NCI-H1105 treated with DMSO at 0.1 percent for 48 hours (cell line): ENCODE measurements at regions not wholly inside any gene's neighbourhood (a gene's known extent, or its start where the extent isn't known, plus 50 kb on each side); places are given as distances from the start of the nearest gene placed in this dataset.
"Not testable (repeated sequence)": the region's sequence is repeated elsewhere in the genome, so short reads cannot be mapped to it uniquely, and the experiment has no call there.

ENCODE experiments used
- DNase-seq: peaks from one replicate; lab custom pipeline; 2025; lab: John Stamatoyannopoulos, UW

DNA sequence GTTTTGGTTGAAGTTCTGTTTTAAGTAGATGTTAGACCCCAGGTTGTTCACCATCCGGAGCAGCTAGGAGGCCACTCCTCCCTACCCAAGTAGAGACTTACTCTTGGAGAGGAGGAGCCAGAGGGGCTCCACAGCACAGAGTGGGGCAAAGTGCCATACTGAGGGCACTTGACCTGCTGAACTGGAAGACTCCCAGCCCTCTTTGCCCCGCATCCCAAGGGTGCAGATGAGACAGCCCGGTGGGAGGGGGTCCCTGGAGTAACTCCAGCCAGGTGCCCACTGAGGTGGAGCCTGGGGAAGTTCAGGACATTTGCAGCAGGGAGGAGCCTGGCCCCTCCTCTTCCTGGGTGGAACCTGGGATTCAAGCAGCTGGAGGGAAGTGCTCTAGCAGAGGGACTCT lies 102.1 kb upstream of the GPR6 start:
- DNase-seq = no peak

DNA sequence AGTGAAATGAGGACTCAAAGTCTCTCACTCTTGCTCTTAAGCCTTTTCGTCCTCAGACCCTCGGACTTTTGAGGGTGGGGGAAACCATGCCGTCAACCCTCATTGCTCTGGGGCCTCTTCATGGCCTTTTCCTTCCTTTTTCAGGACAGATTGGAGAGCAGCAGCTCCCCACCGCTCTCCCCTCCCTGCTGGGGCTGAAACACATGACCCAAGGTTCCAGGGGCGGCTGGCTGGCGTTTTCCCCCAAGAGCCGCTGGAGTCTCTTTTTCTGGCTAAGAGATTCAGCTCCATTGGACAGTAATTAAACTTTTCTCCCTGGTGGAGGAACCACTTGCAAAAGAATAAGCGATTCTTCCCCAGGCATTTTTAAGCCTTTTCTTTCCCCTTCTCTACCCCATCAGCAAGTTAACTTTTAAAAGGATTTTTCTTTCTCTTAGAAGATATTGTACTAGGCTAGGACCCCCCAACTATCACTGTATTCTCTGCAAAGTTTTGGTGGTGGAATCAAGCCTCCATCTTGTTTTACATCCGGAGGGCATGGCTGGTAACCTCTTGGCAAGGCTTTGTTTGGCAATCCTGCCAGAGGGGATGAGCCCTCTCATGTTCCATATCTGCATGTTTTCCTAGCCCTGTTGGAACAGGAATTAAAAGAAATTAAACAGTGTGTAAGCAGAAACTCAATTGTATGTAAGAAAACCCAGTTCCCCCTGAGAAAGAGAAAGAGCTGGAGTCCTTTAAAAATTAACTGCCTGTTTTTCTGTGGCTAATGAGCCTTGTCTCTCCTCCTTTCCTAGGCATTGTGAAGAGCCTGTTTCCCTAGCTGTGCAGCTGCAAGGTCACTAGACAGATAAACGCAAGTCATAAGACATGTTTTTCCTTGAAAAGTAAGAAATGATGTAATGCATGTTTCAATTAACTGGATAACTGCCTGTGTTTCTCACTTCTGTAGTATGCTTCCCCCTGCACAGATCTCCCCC lies 100.8 kb upstream of the GPR6 start:
- DNase-seq = peak; percentile 49

DNA sequence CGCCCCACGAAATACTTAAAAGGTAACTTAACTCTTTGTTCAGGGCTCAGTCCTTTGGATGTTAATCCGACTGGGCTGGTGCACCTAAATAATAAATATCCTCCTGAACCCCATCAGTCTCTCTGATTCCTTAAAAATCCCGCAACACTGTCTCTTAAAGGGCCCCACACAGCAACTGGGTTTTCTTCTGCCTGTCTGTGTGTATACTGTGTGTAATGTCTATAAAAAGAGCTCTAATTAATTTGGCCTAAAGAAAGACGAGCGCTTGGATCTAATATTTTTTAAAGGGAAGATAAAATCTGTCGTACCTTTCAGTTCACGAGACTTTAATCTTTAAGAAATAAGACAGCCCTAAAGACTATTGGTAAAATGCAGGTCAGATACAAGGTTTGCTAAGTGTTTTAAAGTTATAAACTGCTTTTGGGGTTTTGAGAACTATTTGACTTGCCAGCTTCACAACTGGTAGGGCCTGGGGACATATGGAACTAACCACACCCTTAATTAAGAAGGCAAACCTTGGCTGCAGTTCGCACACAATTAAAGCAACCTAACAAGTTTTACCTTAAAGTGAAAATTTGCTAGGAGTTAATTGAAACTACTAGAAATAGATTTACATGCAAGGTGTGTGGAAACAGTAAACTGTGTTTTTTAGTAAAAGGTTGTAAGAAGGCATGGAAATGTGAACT lies 100.0 kb upstream of the GPR6 start:
- not testable (repeated sequence) for DNase-seq

DNA sequence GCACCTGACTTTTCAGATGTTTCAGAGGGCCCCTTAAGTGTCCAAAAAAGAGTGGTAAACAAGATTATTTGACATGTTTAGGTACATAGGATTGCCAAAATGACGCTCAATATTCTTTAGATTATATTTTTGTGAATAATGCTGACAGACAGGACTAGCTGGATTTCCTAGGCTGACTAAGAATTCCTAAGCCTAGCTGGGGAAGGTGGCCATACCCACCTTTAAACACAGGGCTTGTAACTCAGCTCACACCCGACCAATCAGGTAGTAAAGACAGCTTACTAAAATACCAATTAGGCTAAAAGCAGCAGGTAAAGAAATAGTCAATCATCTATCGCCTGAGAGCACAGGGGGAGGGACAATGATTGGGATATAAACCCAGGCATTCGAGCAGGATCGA lies 99.0 kb upstream of the GPR6 start:
- DNase-seq = not testable (repeated sequence)

DNA sequence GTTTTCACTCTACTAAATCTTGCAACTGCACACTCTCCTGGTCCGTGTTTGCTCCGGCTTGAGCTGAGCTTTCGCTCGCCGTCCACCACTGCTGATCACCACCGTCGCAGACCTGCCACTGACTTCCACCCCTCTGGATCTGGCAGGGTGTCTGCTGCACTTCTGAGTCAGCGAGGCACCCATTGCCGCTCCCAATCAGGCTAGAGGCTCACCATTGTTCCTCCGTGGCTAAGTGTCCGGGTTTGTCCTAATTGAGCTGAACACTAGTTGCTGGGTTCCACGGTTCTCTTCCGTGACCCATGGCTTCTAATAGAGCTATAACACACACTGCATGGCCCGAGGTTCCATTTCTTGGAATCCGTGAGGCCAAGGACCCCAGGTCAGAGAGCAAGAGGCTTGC lies 98.6 kb upstream of the GPR6 start:
- no peak for DNase-seq

DNA sequence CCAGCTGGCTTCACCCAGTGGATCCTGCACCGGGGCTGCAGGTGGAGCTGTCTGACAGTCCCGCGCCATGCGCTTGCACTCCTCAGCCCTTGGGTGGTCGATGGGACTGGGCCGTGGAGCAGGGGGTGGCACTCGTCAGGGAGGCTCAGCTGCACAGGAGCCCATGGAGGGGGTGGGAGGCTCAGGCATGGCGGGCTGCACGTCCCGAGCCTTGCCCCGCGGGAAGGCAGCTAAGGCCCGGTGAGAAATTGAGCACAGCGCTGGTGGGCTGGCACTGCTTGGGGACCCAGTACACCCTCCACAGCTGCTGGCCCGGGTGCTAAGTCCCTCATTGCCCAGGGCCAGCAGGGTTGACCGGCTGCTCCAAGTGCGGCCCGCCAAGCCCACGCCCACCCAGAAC lies 97.0 kb upstream of the GPR6 start:
- DNase-seq = not testable (repeated sequence)

DNA sequence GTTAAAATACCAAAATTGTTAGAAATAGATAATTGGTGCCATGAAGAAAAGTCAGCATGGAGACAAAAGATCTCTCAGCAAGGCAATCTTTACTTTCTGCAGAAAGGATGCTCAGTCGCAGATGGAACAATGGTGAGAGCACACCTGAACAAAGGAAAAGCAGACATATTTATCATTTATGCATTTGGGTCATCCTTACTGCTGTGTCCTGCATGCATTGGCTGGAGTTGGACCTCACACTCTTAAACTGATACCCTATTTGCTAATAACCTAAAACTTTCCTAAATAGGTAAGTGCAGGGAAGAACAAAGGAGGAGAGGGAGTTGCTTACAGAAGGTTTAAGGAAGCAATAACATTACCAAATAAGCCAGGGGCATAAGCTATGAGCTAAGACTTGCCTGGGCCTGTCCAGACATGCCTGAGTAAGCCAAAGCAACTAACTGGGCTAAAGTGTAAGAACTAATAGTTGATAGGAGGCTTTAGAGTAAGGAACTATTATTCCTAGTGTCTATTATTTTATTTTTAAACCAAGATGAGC lies 96.1 kb upstream of the GPR6 start:
- DNase-seq = peak; percentile 19

DNA sequence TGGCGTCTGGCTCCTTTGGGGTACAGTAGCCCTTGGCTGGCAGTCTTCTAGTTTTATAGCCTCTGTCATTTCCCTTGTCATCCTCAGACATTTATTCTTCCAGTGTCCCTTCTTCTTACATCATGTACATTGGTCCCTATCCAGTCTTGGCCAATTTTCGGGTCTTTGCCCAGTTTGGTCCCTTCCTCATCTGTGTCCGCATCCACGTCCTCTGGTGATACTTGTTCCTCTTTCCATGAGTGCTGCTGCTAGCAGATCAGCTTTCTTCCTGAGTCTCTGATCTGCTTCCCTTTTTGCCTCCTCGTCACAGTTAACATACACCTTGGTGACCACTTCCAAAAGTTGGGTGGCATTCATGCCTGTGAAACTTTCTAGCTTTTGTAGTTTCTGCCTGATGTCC lies 86.2 kb upstream of the GPR6 start:
- no peak for DNase-seq

DNA sequence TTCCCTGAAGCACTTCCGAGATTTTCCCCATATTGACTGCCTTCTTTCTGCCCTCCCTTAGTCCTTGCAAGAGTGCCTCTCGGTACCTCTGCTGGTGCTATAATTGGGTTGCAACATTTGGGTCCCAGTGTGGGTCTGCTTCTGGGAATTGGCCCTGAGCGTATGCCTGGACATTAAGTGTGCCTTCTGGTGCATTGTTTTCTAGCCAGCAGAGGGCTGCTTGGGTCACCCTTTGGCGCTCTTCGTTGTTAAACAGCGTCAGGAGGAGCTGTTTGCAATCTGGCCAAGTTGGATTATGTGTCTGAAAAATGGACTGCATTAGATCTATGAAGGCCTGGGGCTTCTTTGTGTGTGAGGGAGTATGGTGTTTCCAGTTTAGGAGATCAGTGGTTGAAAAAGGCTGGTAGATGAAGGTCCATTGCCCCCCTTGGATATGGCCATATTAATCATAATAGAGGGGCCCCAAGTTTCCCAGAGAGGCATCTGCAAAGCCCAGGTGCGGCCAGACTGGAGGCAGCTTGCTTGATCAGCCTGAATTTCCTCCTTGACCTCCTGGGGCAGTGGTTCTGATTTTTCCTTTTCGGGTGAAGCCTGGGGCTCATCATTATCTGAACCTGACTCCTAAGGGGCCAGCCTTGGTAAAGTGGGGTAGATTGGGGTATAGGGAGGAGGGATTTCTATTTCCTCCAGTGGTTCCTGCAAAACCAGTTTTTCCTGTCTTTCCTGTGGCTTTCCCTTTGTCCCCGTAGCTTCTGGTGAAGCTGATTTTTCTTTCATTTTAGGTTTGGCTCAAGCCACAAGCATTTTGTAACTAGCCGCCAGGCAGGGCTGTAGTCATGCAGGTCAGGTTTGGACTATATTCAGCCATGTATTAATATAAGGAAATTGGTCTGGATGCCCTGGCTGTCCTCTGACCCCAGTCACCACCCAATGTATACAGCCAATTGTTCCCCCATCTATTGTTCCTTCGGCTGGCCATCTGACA lies 85.4 kb upstream of the GPR6 start:
- DNase-seq = peak; percentile 66

DNA sequence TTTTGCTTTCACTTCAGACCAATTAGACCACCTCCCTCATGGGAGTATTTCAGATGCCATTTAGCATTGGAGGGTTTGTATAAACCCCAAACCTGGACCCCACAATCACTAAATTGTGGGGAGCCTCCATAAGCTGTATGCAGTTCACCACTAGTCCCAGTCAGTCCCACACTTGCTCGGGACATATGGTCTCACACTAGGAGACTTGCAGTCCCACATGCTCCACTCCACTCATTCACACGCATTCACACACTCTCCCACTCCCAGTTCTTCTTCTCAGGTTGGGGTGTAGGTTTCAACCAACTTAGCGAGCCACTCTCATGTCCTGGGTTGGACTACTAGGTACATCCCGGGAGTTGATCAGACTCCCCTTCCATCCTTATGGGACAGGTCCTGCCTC lies 84.5 kb upstream of the GPR6 start:
- no peak for DNase-seq

DNA sequence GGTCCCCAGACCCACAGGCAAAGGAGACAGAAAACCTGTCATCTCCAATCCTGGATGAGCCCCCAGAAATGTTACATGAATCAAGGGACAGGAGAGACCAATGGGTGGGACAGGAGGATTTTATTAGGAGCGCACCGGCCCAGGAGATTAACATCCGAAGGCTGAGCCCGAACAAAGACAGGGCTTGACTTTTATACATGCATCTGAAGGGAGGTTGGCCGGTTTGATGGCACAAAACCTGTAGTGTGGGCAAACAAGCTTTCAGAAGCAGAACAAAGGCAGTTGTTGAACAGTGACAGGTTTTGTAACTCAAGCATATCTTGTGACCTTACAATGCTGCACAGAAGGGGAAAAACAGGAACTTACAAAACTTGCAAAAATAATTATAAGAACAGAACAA lies 83.9 kb upstream of the GPR6 start:
- DNase-seq = no peak

DNA sequence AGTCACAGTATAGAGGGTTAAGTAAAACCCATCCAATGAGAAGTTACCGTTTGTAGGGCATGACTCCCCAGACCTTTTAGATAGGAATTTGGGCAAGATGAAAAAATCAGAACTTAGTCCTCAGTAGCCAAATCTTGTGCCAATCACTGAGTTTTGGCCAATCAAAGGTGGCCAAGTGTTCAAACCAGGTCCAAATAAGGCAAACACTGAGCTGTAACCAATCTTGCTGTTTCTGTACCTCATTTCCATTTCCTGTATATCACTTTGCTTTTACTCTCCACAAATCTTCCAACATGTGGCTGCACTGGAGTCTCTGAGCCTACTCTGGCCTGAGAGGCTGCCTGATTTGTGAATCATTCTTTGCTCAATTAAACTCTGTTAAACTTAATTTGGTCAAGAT lies 81.8 kb upstream of the GPR6 start:
- DNase-seq = no peak

DNA sequence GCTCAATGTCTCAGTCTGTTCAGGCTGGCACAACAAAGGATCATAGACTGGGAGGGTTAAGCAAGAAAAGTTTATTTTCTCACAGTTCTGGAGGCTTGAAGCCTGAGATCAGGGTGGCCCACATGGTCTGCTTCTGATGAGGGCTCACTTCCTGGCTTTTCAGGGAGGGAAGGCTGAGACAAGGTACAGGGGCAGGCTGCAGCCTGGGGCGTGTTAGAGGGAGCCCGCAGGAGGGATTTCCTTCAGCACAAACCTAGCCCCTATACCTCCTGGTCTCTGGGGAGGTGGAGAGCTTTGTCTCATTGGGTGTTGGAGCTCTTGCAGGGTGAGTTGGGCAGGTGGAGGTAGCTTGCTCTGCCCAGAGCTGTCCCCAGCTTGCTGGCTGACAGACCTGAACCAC lies 81.1 kb upstream of the GPR6 start:
- DNase-seq = no peak

DNA sequence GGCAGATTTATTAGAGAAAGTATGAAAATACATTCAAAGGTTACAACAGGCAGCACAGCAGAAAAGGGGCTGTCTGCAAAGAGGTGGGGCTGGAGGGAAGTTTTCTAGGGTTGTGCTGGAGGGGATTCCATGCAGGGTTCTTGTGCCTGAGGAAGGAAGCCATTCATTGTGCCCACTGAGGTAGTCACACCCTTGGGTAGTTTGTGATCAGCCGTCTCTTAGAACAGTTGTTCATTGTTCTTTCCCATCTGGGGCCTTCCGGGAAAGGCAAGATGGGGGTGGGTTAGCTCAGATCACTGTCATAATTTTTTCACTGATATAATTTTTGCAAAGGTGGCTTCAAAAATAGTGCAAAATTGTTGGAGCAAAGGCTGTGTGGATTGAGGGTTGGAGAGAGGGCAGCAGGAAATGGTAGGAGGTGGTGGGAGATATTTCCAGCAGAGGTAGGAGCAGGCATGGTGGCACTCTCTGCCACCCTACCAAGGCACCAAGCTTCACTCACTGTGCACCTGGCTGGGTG lies 80.5 kb upstream of the GPR6 start:
- DNase-seq = no peak

DNA sequence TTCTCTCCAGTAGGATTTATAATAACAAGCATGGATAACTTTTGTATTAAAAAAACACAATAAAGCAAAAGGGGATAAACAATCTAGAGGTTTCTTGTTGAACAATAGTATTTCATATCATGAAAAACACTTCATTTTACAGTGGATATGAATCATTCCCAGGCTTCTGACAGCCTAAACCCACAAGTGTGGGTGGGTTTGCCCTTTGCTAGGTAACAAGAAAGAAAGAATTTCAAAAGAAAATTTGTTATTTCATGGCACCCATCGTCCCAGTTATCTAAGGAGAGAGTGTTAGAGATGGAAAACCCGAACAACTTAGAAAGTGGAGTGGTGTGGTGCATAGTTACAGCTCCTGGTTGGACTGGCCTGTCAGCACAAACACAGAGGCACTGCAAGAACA lies 76.1 kb upstream of the GPR6 start:
- DNase-seq = no peak

DNA sequence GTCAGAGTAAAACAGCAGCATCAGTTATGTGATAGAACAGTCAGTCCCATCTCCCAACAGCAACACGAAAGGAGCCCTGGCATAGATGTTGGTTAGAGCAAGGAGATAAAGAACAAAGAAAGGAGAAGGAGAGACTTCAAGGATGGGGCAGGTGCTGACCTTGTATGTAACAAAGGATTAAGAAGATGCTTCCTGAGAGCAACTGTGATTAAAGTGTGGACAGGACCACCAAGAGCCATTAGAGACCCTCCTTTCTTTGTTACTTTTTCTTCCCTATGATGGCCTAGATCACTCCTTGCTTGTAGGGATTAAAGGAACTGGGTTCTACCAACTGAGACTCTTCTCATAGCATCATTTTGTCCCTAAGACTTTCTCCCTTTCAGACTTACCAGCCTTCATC lies 75.2 kb upstream of the GPR6 start:
- no peak for DNase-seq

DNA sequence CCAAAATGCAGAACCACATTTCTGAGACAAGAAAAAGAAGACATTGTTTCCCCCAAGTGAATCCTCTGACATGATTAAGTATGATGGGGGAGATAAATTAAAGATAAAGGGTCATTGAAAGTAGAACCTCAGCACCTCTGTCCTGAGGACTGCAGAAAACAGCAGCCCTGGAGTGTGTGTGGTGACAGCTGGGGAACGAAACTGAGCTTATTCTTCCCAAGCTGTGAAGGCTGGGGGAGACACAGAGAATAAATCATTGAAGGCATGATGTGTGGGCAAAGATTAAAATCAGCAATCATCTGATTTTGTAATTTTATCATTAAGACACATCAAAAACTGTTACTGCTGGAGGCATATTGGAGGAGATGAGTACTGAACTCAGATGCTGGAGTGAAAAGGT lies 67.5 kb upstream of the GPR6 start:
- no peak for DNase-seq

DNA sequence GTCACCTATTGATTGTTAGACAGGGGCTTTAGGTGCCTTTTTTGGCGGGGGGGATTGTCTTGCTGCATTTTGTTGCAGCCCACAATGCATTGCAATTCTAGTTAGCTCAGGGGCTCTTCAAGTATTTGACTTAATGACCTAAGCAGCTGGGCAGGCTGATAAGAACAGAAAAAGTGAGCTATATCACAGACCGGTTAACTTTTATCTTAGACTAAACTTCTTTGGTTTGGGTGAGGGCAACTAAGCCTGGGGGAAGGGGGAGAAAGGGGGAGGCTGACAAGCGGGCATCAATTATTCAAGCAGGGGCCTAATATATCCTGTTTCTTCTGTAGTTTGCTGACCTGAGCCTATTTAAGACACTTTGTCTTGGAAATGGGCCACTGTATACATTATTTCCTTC lies 66.0 kb upstream of the GPR6 start:
- DNase-seq = no peak

DNA sequence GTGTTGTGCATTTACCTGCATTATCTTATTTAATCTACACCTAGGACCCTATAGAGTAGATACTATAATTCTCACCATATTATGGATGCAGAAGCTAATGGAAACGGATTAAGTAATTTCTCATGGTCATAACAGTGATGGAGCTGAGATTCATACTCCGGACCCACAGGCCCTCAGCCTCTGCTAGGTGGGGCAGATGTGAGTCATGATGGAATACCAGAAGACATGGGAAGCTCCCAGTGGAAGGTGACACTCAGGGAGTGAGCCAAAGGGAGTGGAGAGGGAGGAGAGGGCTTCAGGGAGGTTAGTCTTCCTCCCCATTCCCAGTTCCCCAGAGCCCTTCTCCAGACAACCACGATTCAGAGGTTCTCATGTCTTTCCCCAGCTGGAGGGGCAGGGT lies 65.2 kb upstream of the GPR6 start:
- DNase-seq = no peak

DNA sequence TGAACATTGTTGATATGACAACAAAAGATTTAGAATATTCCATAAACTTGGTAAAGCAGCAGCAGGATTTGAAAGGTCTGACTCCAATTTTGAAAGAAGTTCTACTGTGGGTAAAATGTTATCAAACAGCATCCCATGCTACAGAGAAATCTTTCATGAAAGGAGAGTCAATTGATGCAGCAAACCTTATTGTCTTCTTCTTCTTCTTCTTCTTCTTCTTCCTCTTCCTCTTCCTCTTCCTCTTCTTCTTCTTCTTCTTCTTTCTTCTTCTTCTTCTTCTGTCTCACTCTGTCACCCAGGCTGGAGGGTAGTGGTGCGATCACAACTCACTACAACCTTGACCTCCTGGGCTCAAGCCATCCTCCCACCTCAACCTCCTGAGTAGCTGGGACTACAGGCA lies 62.4 kb upstream of the GPR6 start:
- not testable (repeated sequence) for DNase-seq

DNA sequence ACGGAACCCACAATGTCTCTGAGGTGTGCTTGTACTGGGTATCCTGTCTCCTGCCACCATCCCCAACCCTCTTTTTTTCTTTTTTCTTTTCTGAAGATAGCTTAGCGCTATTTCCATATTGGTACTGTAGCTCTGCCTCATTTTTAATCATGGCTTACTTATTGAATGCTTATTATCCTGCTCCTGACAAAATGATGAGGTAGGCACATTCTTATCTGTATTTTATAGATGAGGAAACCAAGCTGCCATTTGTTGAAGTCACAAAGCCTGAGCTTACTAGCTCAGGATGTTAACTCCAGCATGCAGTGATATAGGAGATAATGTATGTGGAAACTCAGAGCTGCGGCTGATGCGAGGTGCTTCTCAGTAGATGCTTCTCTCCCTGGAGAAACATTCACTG lies 61.4 kb upstream of the GPR6 start:
- no peak for DNase-seq

DNA sequence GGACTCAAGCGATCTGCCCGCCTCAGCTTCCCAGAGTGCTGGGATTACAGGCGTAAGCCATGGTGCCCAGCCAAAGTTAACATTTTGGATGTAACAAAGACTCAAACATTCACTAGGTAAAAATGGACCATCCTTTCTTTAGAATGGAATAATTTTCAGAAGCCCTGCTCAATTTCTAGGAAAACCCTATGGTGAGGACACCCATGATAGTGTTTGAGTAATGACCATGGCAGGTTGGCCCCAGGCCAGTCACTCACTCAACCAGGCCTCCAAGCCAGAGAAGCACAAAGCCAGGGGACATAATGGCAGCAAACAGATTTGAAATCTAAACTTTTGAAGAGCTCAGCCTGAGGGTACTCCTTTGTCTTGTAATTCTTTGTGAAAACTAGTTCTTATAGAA lies 59.9 kb upstream of the GPR6 start:
- DNase-seq = no peak
